ENCODE measurements at regions not wholly inside any gene's neighbourhood (a gene's known extent, or its start where the extent isn't known, plus 50 kb on each side); places are given as distances from the start of the nearest gene placed in this dataset.

DNA sequence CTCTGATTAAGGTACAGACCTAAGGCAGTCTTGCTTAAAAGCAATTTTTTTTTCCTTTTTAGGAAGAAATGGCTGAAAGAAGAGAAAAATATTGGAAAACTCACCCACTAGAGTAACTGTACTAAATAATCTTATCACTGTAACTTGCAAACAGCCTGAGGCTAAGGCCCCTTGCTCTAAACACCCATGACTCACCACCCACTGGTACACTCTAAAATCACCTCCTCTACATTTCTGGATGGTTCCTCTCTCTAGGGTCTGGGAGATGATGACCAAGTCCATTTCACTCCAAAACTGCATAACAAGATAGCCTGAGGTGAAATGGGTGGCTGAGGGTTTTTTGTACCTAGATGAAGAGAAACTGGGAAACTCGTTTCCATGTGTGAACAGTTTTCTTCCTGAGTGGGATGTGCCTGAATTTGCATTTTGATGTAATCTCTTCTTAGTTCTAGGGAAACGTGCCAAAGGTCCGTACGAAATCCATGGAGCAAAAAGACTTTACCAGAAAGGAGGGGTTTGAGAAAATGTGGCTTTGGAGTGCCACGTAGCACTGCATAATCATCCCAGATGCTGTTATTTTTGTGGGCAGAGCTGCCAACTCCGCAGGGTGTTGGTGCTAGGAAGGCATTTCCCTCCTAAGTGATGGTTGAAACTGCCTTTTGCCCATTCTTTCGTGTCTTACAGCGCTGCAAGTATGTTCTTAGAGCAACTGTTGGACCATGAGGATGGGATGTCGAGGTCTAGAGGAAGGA lies 113.5 kb upstream of the C10orf90 start:
- DNase-seq (ENCODE audit: low read depth in 2 of 2) = no peak

DNA sequence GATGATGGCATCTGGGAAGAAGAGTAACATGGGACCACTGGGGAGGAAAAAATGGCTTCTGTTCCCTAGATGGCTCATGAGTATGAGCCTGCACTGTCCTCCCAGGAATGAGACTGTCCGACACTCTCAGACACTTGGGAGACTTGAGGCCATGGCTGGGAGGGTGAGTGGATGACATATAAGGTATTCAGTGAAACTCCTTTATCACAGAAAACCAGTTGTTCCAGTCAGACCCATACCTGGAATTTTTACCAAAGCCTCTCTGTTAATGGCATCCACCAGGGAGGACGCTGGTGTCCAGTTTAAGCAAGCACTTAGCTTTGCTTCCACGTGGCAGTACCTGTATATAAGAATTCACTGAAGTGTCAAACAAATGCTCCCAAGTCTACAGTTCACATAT lies 116.7 kb upstream of the C10orf90 start:
- DNase-seq (ENCODE audit: low read depth in 2 of 2) = no peak

DNA sequence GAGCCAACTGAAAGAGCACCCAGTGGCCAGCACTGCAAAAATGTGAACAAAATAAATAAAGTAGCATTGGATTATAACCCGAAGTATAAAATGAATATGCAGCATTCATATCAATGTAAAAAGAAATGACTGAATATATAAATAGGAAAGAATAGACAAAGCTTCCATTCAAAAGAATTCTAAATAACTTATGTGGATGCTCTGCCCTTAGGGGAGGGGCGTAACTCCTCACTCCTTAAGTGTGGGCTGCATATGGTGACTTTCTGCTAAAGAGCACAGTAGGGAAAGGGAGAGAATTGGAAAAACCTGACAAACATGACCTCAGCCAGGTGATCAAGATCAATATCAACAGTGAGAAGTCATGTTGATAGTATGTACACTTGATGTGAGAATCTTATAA lies 109.9 kb upstream of the DOCK1 start:
- DNase-seq (ENCODE audit: low read depth in 2 of 2) = no peak

DNA sequence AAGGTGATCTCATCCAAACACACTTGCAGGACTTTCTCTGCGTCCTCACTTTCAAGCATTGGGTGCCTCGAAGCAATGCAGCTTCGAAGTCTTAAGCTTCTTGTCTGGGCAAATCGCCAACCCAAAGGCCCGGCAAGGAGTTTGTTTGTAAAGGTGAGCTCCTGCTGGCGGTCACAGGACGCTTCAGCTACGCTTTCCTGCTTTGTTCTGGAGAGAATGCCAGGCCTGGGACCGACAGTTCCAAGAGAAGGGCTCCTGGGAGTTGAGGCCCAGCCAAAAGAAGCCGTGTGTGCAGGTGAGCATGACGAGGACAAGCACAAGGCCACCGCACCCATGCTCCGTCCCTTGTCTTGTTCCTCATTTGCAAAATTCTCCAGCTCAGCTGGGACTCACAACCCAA lies 106.6 kb upstream of the DOCK1 start:
- no peak for DNase-seq (ENCODE audit: low read depth in 2 of 2)

DNA sequence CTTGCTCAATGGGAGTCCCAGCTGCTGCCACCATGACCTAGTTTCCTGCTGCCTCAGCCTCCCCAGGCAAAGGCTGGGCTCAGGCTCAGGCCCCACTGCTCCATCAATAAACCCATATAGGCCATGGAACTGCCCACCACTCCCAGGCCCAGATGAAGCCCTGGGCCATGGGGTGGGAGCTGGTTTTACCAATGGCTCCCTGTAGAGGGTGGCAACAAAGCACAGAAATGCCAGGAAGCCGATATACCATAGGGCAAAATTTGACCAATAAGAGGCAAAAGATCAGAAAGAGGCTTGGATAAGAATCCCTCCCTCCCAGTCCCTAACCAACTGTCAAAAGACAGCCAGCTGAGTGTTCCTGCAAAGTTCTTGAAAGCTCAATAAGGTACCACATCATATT lies 101.8 kb upstream of the DOCK1 start:
- DNase-seq (ENCODE audit: low read depth in 2 of 2) = no peak

DNA sequence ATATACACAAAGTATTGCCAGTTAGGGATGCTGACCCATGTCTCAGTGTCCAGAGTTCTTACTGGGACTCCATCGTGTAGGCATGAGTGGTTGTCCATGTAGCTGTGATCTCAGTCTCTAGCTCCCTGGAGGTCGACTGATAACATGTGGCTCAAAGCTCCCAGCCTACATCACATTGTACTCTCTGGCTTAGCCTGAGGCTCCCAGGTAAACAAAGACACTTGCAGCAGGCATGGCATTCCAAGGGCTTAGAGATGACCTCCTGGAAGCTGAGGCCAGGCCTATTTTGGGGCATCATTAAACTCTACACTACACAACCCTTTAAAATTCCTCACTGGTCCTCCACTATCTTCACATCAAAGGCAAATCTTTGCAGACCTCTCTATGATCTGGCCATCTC lies 100.8 kb upstream of the DOCK1 start:
- DNase-seq (ENCODE audit: low read depth in 2 of 2) = no peak

DNA sequence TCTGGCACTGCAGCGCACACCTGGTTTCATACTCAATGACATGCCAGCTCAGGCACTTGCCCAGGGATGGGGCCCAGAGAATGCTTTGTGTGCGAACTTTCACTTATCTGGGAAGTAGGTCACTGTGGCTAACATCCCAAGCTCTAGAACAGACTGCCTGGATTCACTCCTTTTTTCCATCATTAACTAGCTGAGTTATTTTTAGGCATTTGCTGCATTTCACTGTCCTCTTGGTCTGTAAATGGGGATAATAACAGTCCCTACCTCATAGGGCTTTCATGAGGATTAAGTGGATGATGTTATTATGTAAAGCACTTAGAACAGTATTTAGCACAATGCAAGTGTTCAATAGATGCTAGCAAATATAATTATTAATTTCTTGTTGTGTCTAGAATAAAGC lies 98.7 kb upstream of the DOCK1 start:
- no peak for DNase-seq (ENCODE audit: low read depth in 2 of 2)

DNA sequence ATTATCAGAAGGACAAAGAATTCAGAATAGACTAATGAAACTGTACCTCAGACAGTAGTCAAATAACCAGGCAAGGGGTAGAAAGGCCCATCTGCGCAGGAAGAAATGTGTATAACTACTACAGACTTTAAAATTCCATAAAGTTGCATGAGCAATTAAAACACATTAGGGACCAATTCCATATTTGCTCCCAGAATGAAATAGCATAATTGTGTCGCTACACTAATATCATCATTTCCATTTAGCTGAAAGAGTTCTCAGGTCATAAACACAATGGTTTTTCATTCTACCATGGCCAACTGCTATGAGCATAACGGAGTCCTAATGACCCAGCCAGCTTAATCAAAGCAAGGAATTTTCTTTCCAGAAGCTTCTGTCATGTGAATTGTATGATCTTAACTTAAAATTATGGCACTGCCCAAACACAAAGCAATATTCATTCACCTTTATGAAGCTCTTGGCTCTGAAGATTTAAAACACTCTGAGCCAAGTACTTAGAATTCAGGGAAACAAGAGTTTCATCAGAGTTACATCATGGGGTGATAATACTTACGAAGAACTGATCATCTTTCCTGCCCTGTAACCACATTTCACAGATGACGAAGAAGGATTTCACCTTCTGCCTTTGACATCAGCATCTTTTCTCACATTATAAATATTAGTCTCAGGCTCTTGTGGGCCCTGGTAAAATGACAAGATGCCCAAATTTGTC lies 98.1 kb upstream of the DOCK1 start:
- DNase-seq (ENCODE audit: low read depth in 2 of 2) = no peak

DNA sequence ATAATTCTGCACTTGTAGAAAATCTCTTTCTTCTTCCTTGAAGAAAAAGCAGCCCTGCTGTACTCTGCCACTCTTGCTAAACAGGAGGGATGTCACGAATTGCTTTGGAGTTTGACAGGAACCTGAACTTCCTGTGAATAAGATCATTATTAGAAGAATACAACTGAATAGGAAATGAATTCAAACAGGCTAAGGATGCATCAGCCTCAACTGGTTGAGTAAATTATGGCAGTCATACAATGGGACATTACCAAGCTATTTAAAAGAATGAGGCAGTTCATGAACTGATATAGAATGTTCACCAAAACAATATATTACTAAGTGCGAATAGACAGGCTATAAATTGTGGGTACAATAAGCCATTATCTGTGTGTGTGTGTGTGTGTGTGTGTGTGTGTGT lies 97.1 kb upstream of the DOCK1 start:
- no peak for DNase-seq (ENCODE audit: low read depth in 2 of 2)

DNA sequence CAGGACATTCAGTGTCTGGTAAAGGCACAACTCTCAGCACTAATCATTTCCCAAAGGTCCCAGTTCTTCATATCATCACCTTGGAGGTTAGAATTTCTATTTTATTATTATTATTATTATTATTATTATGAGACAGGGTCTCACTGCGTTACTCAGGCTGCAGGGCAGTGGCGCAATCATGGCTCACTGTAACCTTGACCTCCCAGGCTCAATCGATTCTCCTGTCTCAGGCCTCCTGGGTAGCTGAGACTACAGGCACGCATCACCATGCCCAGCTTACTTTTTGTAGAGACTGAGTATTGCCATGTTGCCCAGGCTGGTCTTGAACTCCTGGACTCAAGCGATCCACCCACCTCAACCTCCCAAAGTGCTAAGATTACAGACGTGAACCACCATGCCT lies 91.8 kb upstream of the DOCK1 start:
- no peak for DNase-seq (ENCODE audit: low read depth in 2 of 2)

DNA sequence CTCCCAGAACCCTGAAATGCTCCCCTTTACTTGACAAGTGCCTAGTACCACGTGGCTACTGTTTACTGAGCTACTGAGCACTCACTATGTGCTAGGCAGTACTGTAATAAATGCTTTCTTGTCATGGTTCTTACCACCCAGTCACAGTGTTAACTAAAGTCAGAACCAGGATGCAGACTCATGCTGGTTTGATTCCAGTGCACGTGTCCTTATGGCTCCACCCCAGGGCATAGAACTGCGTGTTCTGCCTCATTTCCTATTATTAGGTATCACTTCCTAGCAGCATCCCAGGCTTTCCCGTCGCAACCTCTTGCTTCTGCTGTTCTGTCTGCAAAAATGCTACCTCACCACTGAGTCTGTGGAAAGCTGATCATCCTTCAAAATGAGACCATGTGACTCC lies 71.7 kb upstream of the DOCK1 start:
- no peak for DNase-seq (ENCODE audit: low read depth in 2 of 2)

DNA sequence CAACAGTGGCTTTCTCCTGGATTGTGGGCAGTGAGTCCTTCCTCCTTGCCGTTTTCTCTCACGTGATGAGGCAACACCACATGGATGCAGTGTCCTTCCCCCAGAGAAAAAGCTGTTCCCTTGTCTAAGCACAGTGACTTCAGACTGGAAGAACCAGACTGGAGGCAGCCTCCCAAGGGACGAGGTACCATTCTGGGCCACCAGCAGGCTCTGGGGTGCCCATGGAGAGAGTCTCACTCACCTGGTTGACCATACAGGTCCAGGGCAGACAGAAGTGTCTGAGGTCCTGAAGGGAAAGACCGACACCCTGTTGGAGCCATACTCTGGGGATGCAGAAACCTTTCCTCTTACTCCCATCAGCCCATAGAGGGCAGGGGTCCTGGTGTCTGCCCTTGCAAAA lies 69.2 kb upstream of the DOCK1 start:
- no peak for DNase-seq (ENCODE audit: low read depth in 2 of 2)

DNA sequence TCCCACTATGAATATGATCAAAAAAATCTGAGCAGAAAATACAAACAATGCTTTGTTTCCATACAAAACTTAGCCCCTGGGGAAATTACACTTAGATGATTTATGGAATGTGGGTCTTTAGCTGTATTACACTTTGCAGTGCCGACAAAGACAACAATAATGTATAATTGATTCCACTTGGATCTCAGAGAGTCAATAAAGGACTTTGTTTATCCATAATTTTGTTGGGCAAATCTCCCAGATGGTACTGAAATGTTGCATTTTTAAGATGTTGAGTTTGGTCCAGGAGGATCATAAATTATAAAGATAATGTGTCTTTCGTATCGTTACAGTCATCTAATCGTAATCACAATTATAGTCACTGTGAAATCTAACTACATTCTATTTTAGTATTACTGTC lies 66.9 kb upstream of the DOCK1 start:
- no peak for DNase-seq (ENCODE audit: low read depth in 2 of 2)

DNA sequence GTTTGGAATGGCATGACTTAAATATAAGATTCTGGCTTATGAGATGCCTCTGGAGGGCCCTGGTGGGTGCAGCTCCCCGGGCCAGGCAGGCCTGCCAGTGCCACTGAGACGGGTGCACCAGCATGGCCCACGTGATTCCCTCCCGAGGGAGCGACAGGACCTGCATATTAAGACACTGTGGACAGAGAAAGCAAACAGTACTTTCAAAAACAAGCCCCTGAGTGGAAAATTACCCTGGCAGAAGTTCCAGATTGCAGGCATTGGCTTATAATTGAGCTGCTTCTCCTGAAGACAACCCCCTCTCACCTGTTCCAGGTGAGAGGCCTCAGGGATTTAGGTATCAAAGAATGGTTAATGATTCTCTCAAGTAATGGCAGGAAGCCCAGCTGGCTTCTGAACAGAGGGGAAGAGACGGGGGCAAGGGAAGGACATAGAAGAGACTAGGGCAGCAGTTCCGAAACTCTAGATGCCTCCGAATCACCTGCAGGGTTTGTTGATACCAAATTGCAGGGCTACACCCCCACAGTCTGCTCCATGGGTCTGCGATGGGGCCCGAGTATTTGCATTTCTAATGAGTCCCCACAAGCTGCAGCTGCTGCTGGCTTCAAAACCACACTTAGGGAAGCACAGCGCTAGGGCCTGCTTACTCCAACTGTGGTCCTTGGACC lies 66.0 kb upstream of the DOCK1 start:
- no peak for DNase-seq (ENCODE audit: low read depth in 2 of 2)

DNA sequence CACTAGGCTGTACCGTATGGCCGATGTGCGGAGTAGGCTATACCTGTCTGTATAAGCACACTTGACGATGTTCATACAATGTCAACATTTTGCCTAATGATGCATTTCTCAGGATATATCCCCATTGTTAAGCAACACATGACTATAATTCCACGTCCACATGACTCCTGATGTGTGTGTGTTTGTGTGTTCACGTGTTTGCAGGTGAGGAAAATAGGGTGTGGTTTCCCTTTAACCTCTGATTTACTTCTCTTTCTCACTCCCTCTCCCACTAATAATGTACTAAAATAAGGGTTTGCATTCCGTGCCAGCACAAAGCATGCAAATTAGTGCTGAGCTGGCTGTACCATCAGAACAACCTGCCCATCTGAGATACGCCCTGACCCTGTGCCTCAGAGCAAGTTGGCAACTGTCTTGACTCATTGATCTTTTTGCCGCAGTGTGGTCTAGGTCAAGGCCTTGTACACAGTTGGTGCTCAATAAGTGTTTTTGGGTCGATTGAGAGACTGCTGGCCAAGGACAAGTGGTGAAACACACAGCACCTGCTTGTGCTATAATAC lies 64.6 kb upstream of the DOCK1 start:
- DNase-seq (ENCODE audit: low read depth in 2 of 2) = no peak

DNA sequence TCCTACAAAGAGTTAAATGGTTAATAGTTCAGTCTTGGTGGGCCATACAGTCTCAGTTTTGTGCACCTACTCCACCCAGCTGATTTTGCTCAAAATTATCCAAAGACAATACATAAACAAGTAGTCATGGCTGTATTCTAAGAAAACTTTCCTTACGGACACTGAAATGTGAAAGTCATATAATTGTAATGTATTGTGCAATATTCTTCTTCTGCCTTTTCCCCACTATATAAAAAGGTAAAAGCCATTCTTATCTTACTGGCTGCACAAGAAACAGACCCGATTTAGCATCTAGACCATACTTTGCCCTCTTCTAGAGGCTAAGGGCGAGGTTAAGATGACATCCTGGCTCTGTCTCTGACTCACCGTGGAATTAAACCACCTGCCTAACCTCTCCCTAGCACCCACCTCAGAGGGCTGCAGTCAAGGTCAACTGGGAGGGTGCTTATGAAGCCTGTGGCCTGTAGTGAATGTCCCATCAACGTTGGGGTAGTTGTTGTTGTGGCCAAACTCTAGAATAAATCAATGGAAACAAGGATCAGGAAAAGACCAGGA lies 63.8 kb upstream of the DOCK1 start:
- no peak for DNase-seq (ENCODE audit: low read depth in 2 of 2)

DNA sequence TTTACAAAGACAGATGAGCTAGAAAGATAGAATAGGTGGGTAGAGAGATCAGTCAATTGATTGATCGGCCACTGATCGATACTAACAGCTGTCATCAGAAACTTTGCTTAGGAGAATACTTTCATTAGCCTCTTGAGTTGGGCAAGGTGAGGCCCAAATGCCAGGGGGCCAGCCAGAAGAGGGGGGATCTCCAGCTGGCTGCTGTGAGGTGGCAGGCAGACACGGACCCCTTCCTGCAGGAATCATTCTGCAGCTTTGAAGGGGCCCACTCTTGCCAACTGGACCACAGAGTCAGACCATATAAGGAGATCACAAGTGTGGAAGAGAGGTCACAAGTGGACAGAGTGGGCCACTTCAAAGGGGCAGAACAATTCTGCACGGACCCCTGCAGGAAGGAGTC lies 62.9 kb upstream of the DOCK1 start:
- no peak for DNase-seq (ENCODE audit: low read depth in 2 of 2)

DNA sequence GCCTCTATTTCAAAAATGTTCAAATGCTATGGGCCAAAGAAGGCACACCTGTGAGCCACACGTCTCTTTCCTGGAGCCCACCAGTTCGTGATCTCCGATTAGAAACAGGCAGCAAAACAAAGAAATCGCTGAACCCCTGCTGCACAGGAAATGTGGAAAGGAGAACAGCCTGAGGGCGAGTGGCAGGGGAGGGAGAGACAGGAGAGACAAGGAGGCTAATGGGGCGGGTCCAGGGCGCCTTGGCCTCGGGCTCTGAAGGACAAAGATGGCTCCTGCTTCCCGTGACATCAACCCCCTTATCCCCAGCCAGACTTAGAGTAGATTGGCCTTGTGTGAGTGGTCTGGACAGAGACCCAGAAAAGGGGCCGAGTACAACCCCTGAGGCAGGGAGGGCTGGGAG lies 62.4 kb upstream of the DOCK1 start:
- DNase-seq (ENCODE audit: low read depth in 2 of 2) = no peak

DNA sequence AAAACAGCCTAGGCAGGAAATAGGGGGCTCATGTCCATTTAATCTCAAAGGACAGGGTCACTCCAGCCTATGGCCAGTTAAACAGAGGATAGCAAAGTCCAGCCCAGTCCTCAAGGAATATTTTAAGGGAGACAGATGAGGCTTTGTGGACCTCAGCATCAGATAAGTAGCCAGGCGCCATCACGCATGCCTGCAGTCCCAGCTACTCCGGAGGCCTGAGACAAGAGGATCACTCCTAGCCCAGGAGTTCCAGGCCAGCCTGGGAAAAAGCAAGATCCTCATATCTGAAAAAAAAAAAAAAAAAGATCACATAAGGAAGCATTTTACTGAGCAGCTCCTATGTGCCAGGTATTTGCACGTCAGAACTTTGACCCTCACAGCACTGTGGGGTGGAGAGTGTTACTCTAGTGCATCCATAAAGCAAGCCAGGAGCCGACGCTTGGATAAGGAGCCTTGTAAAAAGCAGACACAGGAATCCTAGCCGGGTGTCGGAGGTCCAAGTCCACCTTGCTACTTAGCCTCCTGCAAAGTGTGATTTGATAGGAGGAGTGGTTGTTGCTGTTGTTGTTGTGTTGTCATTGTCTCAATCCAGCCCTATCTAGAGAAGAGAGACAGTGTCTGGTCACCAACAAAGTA lies 61.8 kb upstream of the DOCK1 start:
- DNase-seq (ENCODE audit: low read depth in 2 of 2) = no peak

DNA sequence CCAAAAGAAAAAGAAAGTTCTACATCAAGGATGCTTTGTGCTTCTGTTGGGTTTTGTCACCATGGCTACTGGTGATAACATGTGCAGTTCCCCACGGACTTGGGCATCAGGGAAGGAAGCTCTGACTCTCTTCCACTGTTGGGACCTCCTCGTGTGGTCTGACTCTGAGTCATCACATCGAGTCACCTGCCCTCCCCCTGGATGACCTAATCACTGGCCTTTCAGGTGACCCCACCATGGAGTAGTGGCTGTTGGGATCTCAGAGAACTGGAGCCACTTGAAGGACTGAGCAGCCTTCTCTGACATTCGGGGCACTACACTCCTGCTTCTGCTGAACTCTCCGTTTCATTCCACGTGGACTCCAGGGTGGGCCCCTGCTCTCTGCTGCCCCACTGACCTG lies 60.8 kb upstream of the DOCK1 start:
- no peak for DNase-seq (ENCODE audit: low read depth in 2 of 2)

DNA sequence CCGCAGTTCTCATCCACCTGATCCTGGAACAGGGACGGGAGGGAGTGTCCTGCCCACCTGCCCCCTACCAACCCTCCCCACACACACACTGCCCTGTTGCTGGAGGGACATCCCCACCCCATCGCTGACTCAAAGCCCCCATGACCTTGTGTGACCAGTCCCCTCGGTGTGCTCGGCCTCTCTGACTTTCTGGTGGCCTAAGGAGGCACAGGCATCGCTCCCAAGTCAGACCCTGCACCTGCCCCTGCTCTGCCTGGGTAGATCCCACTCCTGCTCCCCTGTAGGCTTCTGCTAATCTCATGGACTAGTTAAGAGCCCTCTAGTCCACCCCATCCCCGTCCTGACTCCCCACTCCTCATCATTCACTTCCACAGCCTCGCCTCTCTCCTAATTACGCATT lies 58.8 kb upstream of the DOCK1 start:
- no peak for DNase-seq (ENCODE audit: low read depth in 2 of 2)

DNA sequence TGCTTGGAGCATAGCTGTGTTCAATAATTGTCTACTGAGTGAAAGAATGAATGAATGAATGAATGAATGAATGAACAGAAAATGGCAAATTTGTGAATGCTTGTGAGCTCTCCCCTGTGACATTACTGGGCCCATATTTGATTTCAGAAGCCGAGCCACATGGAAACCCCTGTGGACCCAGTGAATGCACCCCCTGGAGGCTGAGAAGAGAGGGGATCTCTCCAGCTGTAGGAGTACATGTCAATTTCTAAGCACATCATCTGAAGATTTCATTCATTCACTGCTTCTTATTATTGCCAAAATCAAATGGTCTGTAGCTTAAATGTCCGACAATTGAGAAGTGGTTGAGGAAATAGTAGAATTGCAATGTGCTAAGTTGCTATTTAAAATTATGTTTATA lies 58.3 kb upstream of the DOCK1 start:
- DNase-seq (ENCODE audit: low read depth in 2 of 2) = no peak
